A549 (cell line): ENCODE measurements at regions not wholly inside any gene's neighbourhood (a gene's known extent, or its start where the extent isn't known, plus 50 kb on each side); places are given as distances from the start of the nearest gene placed in this dataset.

Experiments
- ATAC-seq, 2 experiments: fragments of 200-7000 bp in 1 of 2; fragments of >200 bp in 1 of 2; cut with Nextera tagmentation in 1 of 2; cut with Tn5 transposase in 1 of 2; 3 replicates each; pipeline versions ENCODE4 v1.8.0 to v1.9.1; 2018 to 2020; ENCODE audit warnings: mild to moderate bottlenecking in 1 of 2, moderate library complexity in 1 of 2
- CTCF ChIA-PET: fragments of 300-600 bp; sonication (Branson Sonifier 250); formaldehyde crosslinking; extraction: SDS; loops from one replicate; lab custom pipeline; 2021; ENCODE audit warnings: antibody characterized with exemption, inconsistent platforms; lab: Yijun Ruan, JAX
- POLR2A ChIA-PET: fragments of 350-600 bp; formaldehyde crosslinking; extraction: SDS; loops from one replicate; lab custom pipeline; 2021; ENCODE audit warnings: antibody characterized with exemption, inconsistent platforms; lab: Yijun Ruan, JAX
- DNase-seq, 2 experiments: peaks; one replicate each; pipeline versions ENCODE4 v3.0.0 to v3.0.0-alpha.2; 2011 to 2016; ENCODE audit warnings: low read depth in 1 of 2, low spot score in 1 of 2
- FAIRE-seq: peaks from 2 replicates; lab custom pipeline; 2011; peaks lifted over from hg19 to GRCh38; lab: Jason Lieb, UNC
- H3K27ac ChIP-seq, 2 experiments: fragments of >200 bp; sonication (Bioruptor Twin); formaldehyde crosslinking; 3 replicates each; pipeline ENCODE4 v1.5.1; 2016 to 2017
- H3K4me1 ChIP-seq: fragments of >200 bp; sonication (Bioruptor Twin); formaldehyde crosslinking; 3 replicates; pipeline ENCODE4 v1.6.1; 2016
- H3K4me2 ChIP-seq: fragments of >200 bp; sonication (Bioruptor Twin); formaldehyde crosslinking; 3 replicates; pipeline ENCODE4 v1.6.1; 2016
- H3K4me3 ChIP-seq: fragments of >200 bp; sonication (Bioruptor Twin); formaldehyde crosslinking; 3 replicates; pipeline ENCODE4 v1.5.1; 2016
- H3K9me3 ChIP-seq: fragments of >200 bp; sonication (Bioruptor Twin); formaldehyde crosslinking; 3 replicates; pipeline ENCODE4 v1.6.1; 2016
- CHD4 ChIP-seq: fragments of 200-600 bp; sonication (generic); IDR thresholded peaks from 2 replicates; pipeline ENCODE4 v1.6.1; 2016; ENCODE audit warnings: antibody characterized with exemption, mild to moderate bottlenecking, borderline replicate concordance
- ELK1 ChIP-seq: fragments of 150-350 bp; IDR thresholded peaks from 2 replicates; pipeline ENCODE4 v1.6.1; 2014; ENCODE audit warnings: low read depth, mild to moderate bottlenecking, low read length
- FOSL2 ChIP-seq, 2 experiments: fragments of 450-650 bp in 1 of 2; fragments of >200 bp in 1 of 2; sonication (Bioruptor Twin) in 1 of 2; formaldehyde crosslinking; IDR thresholded peaks; 2 replicates each; pipeline versions ENCODE4 v1.5.0 to v1.6.1; 2016 to 2020; ENCODE audit warnings: mild to moderate bottlenecking in 1 of 2, moderate library complexity in 1 of 2
- FOXS1 ChIP-seq: fragments of 250-450 bp; sonication (Bioruptor Pico); IDR thresholded peaks from 2 replicates; pipeline ENCODE4 v1.5.0; 2020; ENCODE audit warnings: mild to moderate bottlenecking, moderate library complexity
- HDAC2 ChIP-seq: fragments of 200-600 bp; sonication (generic); IDR thresholded peaks from 2 replicates; pipeline ENCODE4 v1.6.1; 2016
- JUN ChIP-seq, 2 experiments: fragments of >200 bp; sonication (Bioruptor Twin); formaldehyde crosslinking; IDR thresholded peaks; 2 replicates in 1 of 2; 3 replicates in 1 of 2; pipeline ENCODE4 v1.6.1; 2016 to 2017
- KDM1A ChIP-seq: fragments of 200-600 bp; sonication (generic); IDR thresholded peaks from 2 replicates; pipeline ENCODE4 v1.6.1; 2016; ENCODE audit warnings: low read depth, mild to moderate bottlenecking
- MAFK ChIP-seq: fragments of 450-650 bp; IDR thresholded peaks from 2 replicates; pipeline ENCODE4 v1.6.1; 2014; ENCODE audit not compliant: partially characterized antibody
- POLR2A ChIP-seq: IDR thresholded peaks from 2 replicates; pipeline ENCODE4 v1.6.1; 2012; ENCODE audit warnings: mild to moderate bottlenecking, low read length
- TFCP2L1 ChIP-seq: fragments of 250-450 bp; sonication (Bioruptor Pico); IDR thresholded peaks from 2 replicates; pipeline ENCODE4 v1.5.0; 2021; ENCODE audit warnings: mild to moderate bottlenecking
- TP53 ChIP-seq: fragments of 250-450 bp; sonication (Bioruptor Pico); IDR thresholded peaks from 2 replicates; pipeline ENCODE4 v1.5.0; 2021; ENCODE audit warnings: mild to moderate bottlenecking, moderate library complexity
- WGBS: methylation state at CpG from one replicate; pipeline ENCODE4 v1.1.6; 2017; ENCODE audit errors: missing lambda C conversion rate; 5-methylcytosine and 5-hydroxymethylcytosine counted together
- TF ChIP-seq, protein P1 (sequence below): fragments of >200 bp; sonication (Bioruptor Twin); formaldehyde crosslinking; IDR thresholded peaks from 2 replicates; pipeline ENCODE4 v1.6.1; 2016

- no peak for ATAC-seq
- ChIA-PET CTCF (no interaction called here), POLR2A (no interaction called here)
- Histone ChIP-seq H3K4me1 (0 out of 3 replicates have a peak, but pooled peaks cover 9% of the 10 kb centered on the region), H3K9me3 (no peaks in the 10 kb centered on the region), H3K4me2 (no peak overlapping the region), H3K27ac (no peak overlapping the region), H3K4me3 (no peak overlapping the region)
- DNase-seq: no peak
- no peak for FAIRE-seq
- 97% methylated on average over 1 of the region's 1 CpG for WGBS
- TF ChIP-seq CHD4 (no peak), KDM1A (no peak), MAFK (peak; percentile 7), TP53 (no peak), ELK1 (no peak), FOSL2 (IDR thresholded peaks at IDR 0.05) (no peak), FOSL2 (CRISPR knock-in tag; IDR thresholded peaks at IDR 0.05) (peak; percentile 72)
Measured at GRCh38 chr1:186735463-186735862, 55.2 kb upstream of the PTGS2 start.

DNA sequence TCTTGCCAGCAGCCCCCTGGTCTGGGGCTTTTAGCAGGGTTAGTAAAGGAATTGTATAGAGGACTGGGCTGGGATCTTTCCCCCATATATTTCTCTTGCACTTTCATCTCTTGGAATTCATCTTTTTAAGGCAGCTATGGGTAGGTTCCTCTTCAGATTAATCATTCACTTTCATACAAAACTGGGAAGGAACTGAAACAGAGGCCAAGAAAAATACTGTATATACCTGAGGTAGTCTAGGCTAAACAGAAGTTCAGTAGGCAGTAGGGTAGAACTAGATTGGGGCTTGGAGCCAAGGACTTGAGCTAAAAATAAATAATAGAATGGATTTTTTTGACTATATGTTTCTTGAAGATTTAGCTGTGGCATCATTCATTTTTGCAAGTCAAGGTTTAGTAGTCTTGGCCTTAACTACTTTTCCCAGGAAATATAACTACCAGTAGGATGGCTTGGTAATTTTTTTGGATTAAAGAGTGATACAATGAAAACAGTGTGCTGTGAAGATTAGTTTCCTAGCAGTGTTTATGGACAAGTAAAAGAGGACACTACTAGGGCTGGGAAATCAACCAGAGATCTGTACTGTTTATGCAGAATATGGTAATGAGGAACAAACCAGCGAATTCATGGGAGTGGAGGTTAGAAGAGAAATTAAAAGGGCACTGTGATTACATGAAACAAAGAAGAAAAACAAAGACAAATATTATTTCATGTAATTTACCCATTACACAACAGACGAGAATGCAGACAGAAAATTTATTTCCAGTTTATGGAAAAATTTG, 50.9 kb upstream of the PTGS2 start:
- no peak for FAIRE-seq
- Histone ChIP-seq H3K27ac (no peak overlapping the region), H3K9me3 (0 out of 3 replicates have a peak, but pooled peaks cover 2% of the 10 kb centered on the region), H3K4me1 (0 out of 3 replicates have a peak, but pooled peaks cover 9% of the 10 kb centered on the region), H3K4me3 (no peak overlapping the region), H3K4me2 (0 out of 3 replicates have a peak overlapping the region, but pooled peaks have one; percentile 20)
- no peak for ATAC-seq
- WGBS: 50% methylated on average over 2 of the region's 2 CpGs
- no peak for DNase-seq
- ChIA-PET POLR2A (no interaction called here), CTCF (no interaction called here)
- no peak for TF ChIP-seq TFCP2L1 (CRISPR knock-in tag)
- TF ChIP-seq FOXS1: no peak
- no peak for TF ChIP-seq HDAC2
- no peak for TF ChIP-seq JUN (IDR thresholded peaks at IDR 0.05)
- TF ChIP-seq, protein P1, sequence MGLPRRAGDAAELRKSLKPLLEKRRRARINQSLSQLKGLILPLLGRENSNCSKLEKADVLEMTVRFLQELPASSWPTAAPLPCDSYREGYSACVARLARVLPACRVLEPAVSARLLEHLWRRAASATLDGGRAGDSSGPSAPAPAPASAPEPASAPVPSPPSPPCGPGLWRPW: no peak
- TF ChIP-seq POLR2A: no peak
